Stimulated activated naive CD8-positive, alpha-beta T cell treated with anti-CD3 and anti-CD28 coated beads, Interleukin-15, Interleukin-2, amounts not matched to agents 100 ng/mL and 50 ng/mL, for 24 hours (primary cell): ENCODE measurements at regions not wholly inside any gene's neighbourhood (a gene's known extent, or its start where the extent isn't known, plus 50 kb on each side); places are given as distances from the start of the nearest gene placed in this dataset.

Experiments used
- H3K27ac Mint-ChIP-seq: one replicate; pipeline ENCODE4 v1.8.0; 2021; ENCODE audit warnings: mild to moderate bottlenecking, mixed read lengths
- H3K27me3 Mint-ChIP-seq: one replicate; pipeline ENCODE4 v1.8.0; 2021; ENCODE audit warnings: mixed read lengths
- H3K36me3 Mint-ChIP-seq: one replicate; pipeline ENCODE4 v1.8.0; 2021; ENCODE audit warnings: low read depth, mixed read lengths
- H3K4me1 Mint-ChIP-seq: one replicate; pipeline ENCODE4 v1.8.0; 2021; ENCODE audit warnings: low read depth, mixed read lengths
- H3K4me3 Mint-ChIP-seq: one replicate; pipeline ENCODE4 v1.8.0; 2021; ENCODE audit warnings: mild to moderate bottlenecking, mixed read lengths
- H3K9me3 Mint-ChIP-seq: one replicate; pipeline ENCODE4 v1.8.0; 2021; ENCODE audit warnings: mixed read lengths

GRCh38 chr18:73947180-73947921 is 200.3 kb downstream of the FBXO15 start:
- Mint-ChIP-seq H3K9me3 (no peaks in the 10 kb centered on the region), H3K27ac (no peak overlapping the region), H3K36me3 (no peaks in the 10 kb centered on the region), H3K27me3 (peaks cover 9% of the 10 kb centered on the region), H3K4me3 (no peak overlapping the region), H3K4me1 (peaks cover 5% of the 10 kb centered on the region)

GRCh38 chr18:73945130-73945792 is 202.4 kb downstream of the FBXO15 start:
- no peak overlapping the region for H3K27ac Mint-ChIP-seq
- H3K9me3 Mint-ChIP-seq: no peaks in the 10 kb centered on the region
- peaks cover 4% of the 10 kb centered on the region for H3K27me3 Mint-ChIP-seq
- no peak overlapping the region for H3K4me3 Mint-ChIP-seq
- H3K4me1 Mint-ChIP-seq: peaks cover 4% of the 10 kb centered on the region
- no peaks in the 10 kb centered on the region for H3K36me3 Mint-ChIP-seq

- Mint-ChIP-seq H3K9me3 (no peaks in the 10 kb centered on the region), H3K36me3 (no peaks in the 10 kb centered on the region), H3K27me3 (peaks cover 1% of the 10 kb centered on the region), H3K27ac (no peak overlapping the region), H3K4me1 (peaks cover 4% of the 10 kb centered on the region), H3K4me3 (no peak overlapping the region)
Measured at GRCh38 chr18:73944715-73945114, 202.9 kb downstream of the FBXO15 start.

- H3K36me3 Mint-ChIP-seq: no peaks in the 10 kb centered on the region
- no peak overlapping the region for H3K27ac Mint-ChIP-seq
- peaks cover 4% of the 10 kb centered on the region for H3K4me1 Mint-ChIP-seq
- H3K4me3 Mint-ChIP-seq: no peak overlapping the region
- no peaks in the 10 kb centered on the region for H3K9me3 Mint-ChIP-seq
- H3K27me3 Mint-ChIP-seq: peaks cover 4% of the 10 kb centered on the region
Measured at GRCh38 chr18:73943763-73944162, 203.9 kb downstream of the FBXO15 start.

- Mint-ChIP-seq H3K4me3 (no peak overlapping the region), H3K9me3 (no peaks in the 10 kb centered on the region), H3K27ac (no peak overlapping the region), H3K4me1 (peaks cover 4% of the 10 kb centered on the region), H3K27me3 (peaks cover 4% of the 10 kb centered on the region), H3K36me3 (no peaks in the 10 kb centered on the region)
Measured at GRCh38 chr18:73942956-73943355, 204.7 kb downstream of the FBXO15 start.

GRCh38 chr18:73942081-73942625 is 205.5 kb downstream of the FBXO15 start:
- Mint-ChIP-seq H3K9me3 (no peaks in the 10 kb centered on the region), H3K36me3 (no peaks in the 10 kb centered on the region), H3K27ac (no peak overlapping the region), H3K4me1 (peaks cover 1% of the 10 kb centered on the region), H3K4me3 (no peak overlapping the region), H3K27me3 (peaks cover 9% of the 10 kb centered on the region)

- no peaks in the 10 kb centered on the region for H3K9me3 Mint-ChIP-seq
- H3K4me3 Mint-ChIP-seq: no peak overlapping the region
- no peaks in the 10 kb centered on the region for H3K4me1 Mint-ChIP-seq
- peaks cover 9% of the 10 kb centered on the region for H3K27me3 Mint-ChIP-seq
- H3K36me3 Mint-ChIP-seq: no peaks in the 10 kb centered on the region
- no peak overlapping the region for H3K27ac Mint-ChIP-seq
Measured at GRCh38 chr18:73940721-73941120, 206.9 kb downstream of the FBXO15 start.

- H3K4me1 Mint-ChIP-seq: no peaks in the 10 kb centered on the region
- no peak overlapping the region for H3K4me3 Mint-ChIP-seq
- no peaks in the 10 kb centered on the region for H3K36me3 Mint-ChIP-seq
- H3K9me3 Mint-ChIP-seq: no peaks in the 10 kb centered on the region
- H3K27me3 Mint-ChIP-seq: peaks cover 9% of the 10 kb centered on the region
- H3K27ac Mint-ChIP-seq: no peak overlapping the region
Measured at GRCh38 chr18:73939391-73939790, 208.2 kb downstream of the FBXO15 start.

GRCh38 chr18:73933685-73934084 is 213.9 kb downstream of the FBXO15 start:
- Mint-ChIP-seq H3K4me3 (no peak overlapping the region), H3K9me3 (no peaks in the 10 kb centered on the region), H3K36me3 (no peaks in the 10 kb centered on the region), H3K27ac (no peak overlapping the region), H3K27me3 (peaks cover 5% of the 10 kb centered on the region), H3K4me1 (no peaks in the 10 kb centered on the region)

- no peak overlapping the region for H3K4me3 Mint-ChIP-seq
- H3K27ac Mint-ChIP-seq: no peak overlapping the region
- no peaks in the 10 kb centered on the region for H3K9me3 Mint-ChIP-seq
- H3K36me3 Mint-ChIP-seq: no peaks in the 10 kb centered on the region
- no peaks in the 10 kb centered on the region for H3K4me1 Mint-ChIP-seq
- H3K27me3 Mint-ChIP-seq: peaks cover 8% of the 10 kb centered on the region
Measured at GRCh38 chr18:73932976-73933375, 214.7 kb downstream of the FBXO15 start.

GRCh38 chr18:73927496-73927895 is 220.1 kb downstream of the FBXO15 start:
- Mint-ChIP-seq H3K4me1 (no peaks in the 10 kb centered on the region), H3K4me3 (no peak overlapping the region), H3K36me3 (no peaks in the 10 kb centered on the region), H3K27ac (no peak overlapping the region), H3K27me3 (peaks cover 10% of the 10 kb centered on the region), H3K9me3 (no peaks in the 10 kb centered on the region)

- no peak overlapping the region for H3K27ac Mint-ChIP-seq
- no peak overlapping the region for H3K4me3 Mint-ChIP-seq
- no peaks in the 10 kb centered on the region for H3K4me1 Mint-ChIP-seq
- H3K9me3 Mint-ChIP-seq: no peaks in the 10 kb centered on the region
- H3K27me3 Mint-ChIP-seq: peaks cover 13% of the 10 kb centered on the region
- no peaks in the 10 kb centered on the region for H3K36me3 Mint-ChIP-seq
Measured at GRCh38 chr18:73924836-73925235, 222.8 kb downstream of the FBXO15 start.

- H3K36me3 Mint-ChIP-seq: no peaks in the 10 kb centered on the region
- H3K4me1 Mint-ChIP-seq: no peaks in the 10 kb centered on the region
- H3K4me3 Mint-ChIP-seq: no peak overlapping the region
- H3K27ac Mint-ChIP-seq: no peak overlapping the region
- peaks cover 13% of the 10 kb centered on the region for H3K27me3 Mint-ChIP-seq
- H3K9me3 Mint-ChIP-seq: no peaks in the 10 kb centered on the region
Measured at GRCh38 chr18:73924307-73924706, 223.3 kb downstream of the FBXO15 start.

- no peaks in the 10 kb centered on the region for H3K4me1 Mint-ChIP-seq
- H3K9me3 Mint-ChIP-seq: no peaks in the 10 kb centered on the region
- no peak overlapping the region for H3K4me3 Mint-ChIP-seq
- no peak overlapping the region for H3K27ac Mint-ChIP-seq
- no peaks in the 10 kb centered on the region for H3K36me3 Mint-ChIP-seq
- peaks cover 13% of the 10 kb centered on the region for H3K27me3 Mint-ChIP-seq
Measured at GRCh38 chr18:73923866-73924265, 223.8 kb downstream of the FBXO15 start.

- peaks cover 12% of the 10 kb centered on the region for H3K27me3 Mint-ChIP-seq
- no peaks in the 10 kb centered on the region for H3K4me1 Mint-ChIP-seq
- H3K27ac Mint-ChIP-seq: no peak overlapping the region
- no peak overlapping the region for H3K4me3 Mint-ChIP-seq
- H3K36me3 Mint-ChIP-seq: no peaks in the 10 kb centered on the region
- no peaks in the 10 kb centered on the region for H3K9me3 Mint-ChIP-seq
Measured at GRCh38 chr18:73920033-73920432, 227.6 kb downstream of the FBXO15 start.
